Neural progenitor cell (in vitro differentiated cells): ENCODE measurements at regions not wholly inside any gene's neighbourhood (a gene's known extent, or its start where the extent isn't known, plus 50 kb on each side); places are given as distances from the start of the nearest gene placed in this dataset.

Experiments
- DNase-seq: peaks from one replicate; pipeline ENCODE4 v3.0.0-alpha.2; 2016; ENCODE audit warnings: low spot score
- H2AFZ ChIP-seq: fragments of 200-600 bp; sonication (generic); replicated peaks from 2 replicates; pipeline ENCODE4 v1.6.1; 2016; ENCODE audit warnings: antibody characterized with exemption
- H3F3A ChIP-seq: fragments of 200-600 bp; sonication (generic); 2 replicates; pipeline ENCODE4 v1.6.1; 2016; ENCODE audit warnings: antibody characterized with exemption, low read depth
- H3K27ac ChIP-seq: fragments of 200-600 bp; sonication (generic); 2 replicates; pipeline ENCODE4 v1.5.1; 2016; ENCODE audit warnings: mild to moderate bottlenecking
- H3K27me3 ChIP-seq: fragments of 200-600 bp; sonication (generic); 2 replicates; pipeline ENCODE4 v1.6.1; 2016; ENCODE audit warnings: mild to moderate bottlenecking, moderate library complexity
- H3K36me3 ChIP-seq: fragments of 200-600 bp; sonication (generic); 2 replicates; pipeline ENCODE4 v1.5.1; 2016
- H3K4me1 ChIP-seq: fragments of 200-600 bp; sonication (generic); 2 replicates; pipeline ENCODE4 v1.6.1; 2016; ENCODE audit warnings: mixed run types
- H3K4me2 ChIP-seq: fragments of 200-600 bp; sonication (generic); 2 replicates; pipeline ENCODE4 v1.6.1; 2016
- H3K4me3 ChIP-seq: fragments of 200-600 bp; sonication (generic); 2 replicates; pipeline ENCODE4 v1.5.1; 2016
- H3K79me2 ChIP-seq: fragments of 200-600 bp; sonication (generic); 2 replicates; pipeline ENCODE4 v1.6.1; 2016; ENCODE audit warnings: low read depth
- H3K9ac ChIP-seq: fragments of 200-600 bp; sonication (generic); 2 replicates; pipeline ENCODE4 v1.6.1; 2016
- H3K9me3 ChIP-seq: fragments of 200-600 bp; sonication (generic); 2 replicates; pipeline ENCODE4 v1.5.1; 2016; ENCODE audit warnings: low read depth
- H4K20me1 ChIP-seq: fragments of 200-600 bp; sonication (generic); 2 replicates; pipeline ENCODE4 v1.6.1; 2016; ENCODE audit warnings: low read depth
- H3K27ac Mint-ChIP-seq: 3 replicates; pipeline ENCODE4 v1.8.0; 2021; ENCODE audit warnings: mixed read lengths
- H3K27me3 Mint-ChIP-seq: 2 replicates; pipeline ENCODE4 v1.8.0; 2022; ENCODE audit warnings: low read depth, mild to moderate bottlenecking, inconsistent platforms, moderate library complexity, mixed read lengths; ENCODE audit not compliant: insufficient read depth
- H3K36me3 Mint-ChIP-seq: 3 replicates; pipeline ENCODE4 v1.8.0; 2021; ENCODE audit warnings: mixed read lengths
- H3K4me1 Mint-ChIP-seq: 3 replicates; pipeline ENCODE4 v1.8.0; 2021; ENCODE audit warnings: mixed read lengths
- H3K4me3 Mint-ChIP-seq: 3 replicates; pipeline ENCODE4 v1.8.0; 2021; ENCODE audit warnings: mild to moderate bottlenecking, moderate library complexity, mixed read lengths
- H3K9me3 Mint-ChIP-seq: 3 replicates; pipeline ENCODE4 v1.8.0; 2020; ENCODE audit warnings: mixed read lengths
- CTCF ChIP-seq: fragments of 200-600 bp; sonication (generic); IDR thresholded peaks from 2 replicates; pipeline ENCODE4 v1.5.1; 2017; ENCODE audit warnings: antibody characterized with exemption, mild to moderate bottlenecking
- EZH2 ChIP-seq: fragments of 200-600 bp; sonication (generic); IDR thresholded peaks from 2 replicates; pipeline ENCODE4 v1.6.1; 2017; ENCODE audit warnings: antibody characterized with exemption, mild to moderate bottlenecking, moderate library complexity
- EZH2phosphoT487 ChIP-seq: fragments of 200-600 bp; sonication (generic); IDR thresholded peaks from 2 replicates; pipeline ENCODE4 v1.6.1; 2017; ENCODE audit warnings: antibody characterized with exemption

GRCh38 chr14:104252256-104253215 lies 114.1 kb downstream of the KIF26A start:
- no peaks in the 10 kb centered on the region for H3K27me3 ChIP-seq
- no peaks in the 10 kb centered on the region for H3K4me1 ChIP-seq
- H3K36me3 ChIP-seq: no peaks in the 10 kb centered on the region
- H3K9me3 ChIP-seq: no peaks in the 10 kb centered on the region
- Mint-ChIP-seq H3K4me3 (no peak overlapping the region), H3K36me3 (no peaks in the 10 kb centered on the region), H3K27me3 (peaks cover 8% of the 10 kb centered on the region), H3K9me3 (no peaks in the 10 kb centered on the region), H3K27ac (peak overlapping the region; percentile 73), H3K4me1 (no peaks in the 10 kb centered on the region)
- no peaks in the 10 kb centered on the region for H3F3A ChIP-seq
- TF ChIP-seq CTCF (peak; percentile 7), EZH2 (no peak)
- no peaks in the 10 kb centered on the region for H3K79me2 ChIP-seq
- no peak overlapping the region for H3K27ac ChIP-seq
- no peak overlapping the region for H3K4me2 ChIP-seq
- DNase-seq: no peak
- H3K4me3 ChIP-seq: no peak overlapping the region
- H4K20me1 ChIP-seq: no peaks in the 10 kb centered on the region
- no peak overlapping the region for H3K9ac ChIP-seq
- no peak overlapping the region for H2AFZ ChIP-seq

GRCh38 chr14:104253223-104253822 lies 114.9 kb downstream of the KIF26A start:
- no peaks in the 10 kb centered on the region for H3K9me3 Mint-ChIP-seq
- Histone ChIP-seq H3K27me3 (no peaks in the 10 kb centered on the region), H4K20me1 (no peaks in the 10 kb centered on the region), H3K4me1 (no peaks in the 10 kb centered on the region), H3K36me3 (no peaks in the 10 kb centered on the region), H3K4me2 (no peak overlapping the region), H3F3A (no peaks in the 10 kb centered on the region), H3K27ac (no peak overlapping the region), H3K9ac (no peak overlapping the region), H3K9me3 (no peaks in the 10 kb centered on the region), H3K4me3 (no peak overlapping the region), H2AFZ (no peak overlapping the region), H3K79me2 (no peaks in the 10 kb centered on the region)
- no peak overlapping the region for H3K27ac Mint-ChIP-seq
- peaks cover 6% of the 10 kb centered on the region for H3K27me3 Mint-ChIP-seq
- TF ChIP-seq EZH2 (no peak), EZH2phosphoT487 (no peak), CTCF (no peak)
- no peaks in the 10 kb centered on the region for H3K4me1 Mint-ChIP-seq
- DNase-seq: no peak
- no peaks in the 10 kb centered on the region for H3K36me3 Mint-ChIP-seq
- H3K4me3 Mint-ChIP-seq: no peak overlapping the region

GRCh38 chr14:104253901-104254353 lies 115.5 kb downstream of the KIF26A start:
- H4K20me1 ChIP-seq: no peaks in the 10 kb centered on the region
- H3K27ac ChIP-seq: no peak overlapping the region
- DNase-seq: no peak
- no peaks in the 10 kb centered on the region for H3K9me3 ChIP-seq
- H3K27ac Mint-ChIP-seq: no peak overlapping the region
- H3K4me3 ChIP-seq: no peak overlapping the region
- H3K27me3 ChIP-seq: no peaks in the 10 kb centered on the region
- no peaks in the 10 kb centered on the region for H3K36me3 ChIP-seq
- H3K4me2 ChIP-seq: no peak overlapping the region
- H3K79me2 ChIP-seq: no peaks in the 10 kb centered on the region
- H3K9ac ChIP-seq: no peak overlapping the region
- no peaks in the 10 kb centered on the region for H3F3A ChIP-seq
- peaks cover 3% of the 10 kb centered on the region for H3K27me3 Mint-ChIP-seq
- H3K4me1 Mint-ChIP-seq: no peaks in the 10 kb centered on the region
- no peaks in the 10 kb centered on the region for H3K36me3 Mint-ChIP-seq
- H3K4me3 Mint-ChIP-seq: no peak overlapping the region
- TF ChIP-seq EZH2phosphoT487 (no peak), EZH2 (no peak), CTCF (no peak)
- no peaks in the 10 kb centered on the region for H3K9me3 Mint-ChIP-seq
- H3K4me1 ChIP-seq: no peaks in the 10 kb centered on the region
- H2AFZ ChIP-seq: no peak overlapping the region
